Lower lobe of right lung (tissue), 2 donors: ENCODE measurements at regions not wholly inside any gene's neighbourhood (a gene's known extent, or its start where the extent isn't known, plus 50 kb on each side); places are given as distances from the start of the nearest gene placed in this dataset.

Experiments
- ATAC-seq, 2 donors: fragments of 200-7000 bp; cut with Tn5 transposase; one replicate each; pipeline ENCODE4 v1.9.1; 2020 to 2022; ENCODE audit warnings: mild to moderate bottlenecking in 2 of 2, moderate library complexity in 2 of 2
- DNase-seq: peaks from one replicate; pipeline ENCODE4 v3.0.0-alpha.2; 2020
- H3K27ac ChIP-seq: fragments of 200-600 bp; one replicate; pipeline ENCODE4 v1.8.0; 2022
- H3K27me3 ChIP-seq: fragments of 200-600 bp; one replicate; pipeline ENCODE4 v1.8.0; 2022; ENCODE audit warnings: low read depth
- H3K36me3 ChIP-seq: fragments of 200-600 bp; one replicate; pipeline ENCODE4 v1.8.0; 2022; ENCODE audit warnings: mild to moderate bottlenecking
- H3K4me1 ChIP-seq: fragments of 200-600 bp; one replicate; pipeline ENCODE4 v1.8.0; 2022
- H3K4me3 ChIP-seq: fragments of 200-600 bp; one replicate; pipeline ENCODE4 v1.8.0; 2022; ENCODE audit warnings: mild to moderate bottlenecking
- H3K9me3 ChIP-seq: fragments of 200-600 bp; one replicate; pipeline ENCODE4 v1.8.0; 2022
- intact Hi-C: fragments of 100-400 bp; cut with DNase I; formaldehyde crosslinking; loops from one replicate; pipeline ENCODE4 v1.11.0; 2022
- TF ChIP-seq, protein P1 (sequence below): fragments of 200-600 bp; IDR thresholded peaks from one replicate; pipeline ENCODE4 v1.8.0; 2022; ENCODE audit warnings: antibody characterized with exemption, mild to moderate bottlenecking
- donor health status: DM: no; HTN: yes; CAD: no; lungs with severe emphysema.

DNA sequence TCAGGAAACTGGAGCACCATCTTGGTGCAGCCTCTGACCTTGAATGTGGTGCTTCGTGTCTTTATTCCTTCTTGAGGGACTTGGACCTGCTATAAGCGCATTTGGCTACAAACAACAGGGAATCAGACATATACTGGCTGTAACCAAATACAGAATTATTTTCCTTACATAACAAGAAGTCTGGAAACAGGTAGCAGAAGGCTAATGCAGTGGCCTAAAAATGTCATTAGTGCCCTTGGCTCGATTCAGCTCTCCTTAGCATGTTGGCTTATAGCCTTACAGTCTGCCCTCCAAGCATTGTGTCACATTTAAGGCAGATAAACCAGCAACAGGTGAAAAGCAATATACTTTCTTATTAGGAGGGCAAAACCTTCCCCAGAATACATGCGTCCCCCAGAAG lies 655.4 kb downstream of the XIRP2 start:
- Histone ChIP-seq H3K27me3 (no peaks in the 10 kb centered on the region), H3K36me3 (no peaks in the 10 kb centered on the region), H3K9me3 (no peaks in the 10 kb centered on the region), H3K27ac (no peak overlapping the region), H3K4me1 (no peaks in the 10 kb centered on the region), H3K4me3 (no peak overlapping the region)
- DNase-seq: no peak
- ATAC-seq: no peak
- TF ChIP-seq, protein P1, sequence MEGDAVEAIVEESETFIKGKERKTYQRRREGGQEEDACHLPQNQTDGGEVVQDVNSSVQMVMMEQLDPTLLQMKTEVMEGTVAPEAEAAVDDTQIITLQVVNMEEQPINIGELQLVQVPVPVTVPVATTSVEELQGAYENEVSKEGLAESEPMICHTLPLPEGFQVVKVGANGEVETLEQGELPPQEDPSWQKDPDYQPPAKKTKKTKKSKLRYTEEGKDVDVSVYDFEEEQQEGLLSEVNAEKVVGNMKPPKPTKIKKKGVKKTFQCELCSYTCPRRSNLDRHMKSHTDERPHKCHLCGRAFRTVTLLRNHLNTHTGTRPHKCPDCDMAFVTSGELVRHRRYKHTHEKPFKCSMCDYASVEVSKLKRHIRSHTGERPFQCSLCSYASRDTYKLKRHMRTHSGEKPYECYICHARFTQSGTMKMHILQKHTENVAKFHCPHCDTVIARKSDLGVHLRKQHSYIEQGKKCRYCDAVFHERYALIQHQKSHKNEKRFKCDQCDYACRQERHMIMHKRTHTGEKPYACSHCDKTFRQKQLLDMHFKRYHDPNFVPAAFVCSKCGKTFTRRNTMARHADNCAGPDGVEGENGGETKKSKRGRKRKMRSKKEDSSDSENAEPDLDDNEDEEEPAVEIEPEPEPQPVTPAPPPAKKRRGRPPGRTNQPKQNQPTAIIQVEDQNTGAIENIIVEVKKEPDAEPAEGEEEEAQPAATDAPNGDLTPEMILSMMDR: no peak
- intact Hi-C loops: no loop called here

DNA sequence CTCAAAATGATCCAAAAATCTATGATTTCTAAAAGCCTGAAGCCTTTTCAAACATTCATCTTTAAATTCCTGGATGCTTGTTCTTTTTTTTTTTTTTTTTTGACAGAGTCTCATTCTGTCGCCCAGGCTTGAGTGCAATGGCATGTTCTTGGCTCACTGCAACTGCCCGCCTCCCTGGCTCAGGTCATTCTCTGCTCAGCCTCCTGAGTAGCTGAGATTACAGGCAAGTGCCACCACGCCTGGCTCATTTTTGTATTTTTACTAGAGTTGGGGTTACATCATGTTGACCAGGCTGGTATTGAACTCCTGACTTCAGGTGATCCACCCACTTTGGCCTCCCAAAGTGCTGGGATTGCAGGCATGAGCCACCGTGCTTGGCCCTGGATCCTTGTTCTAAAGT lies 649.5 kb downstream of the XIRP2 start:
- Histone ChIP-seq H3K27me3 (no peaks in the 10 kb centered on the region), H3K27ac (no peak overlapping the region), H3K36me3 (no peaks in the 10 kb centered on the region), H3K4me3 (no peak overlapping the region), H3K9me3 (no peaks in the 10 kb centered on the region), H3K4me1 (no peaks in the 10 kb centered on the region)
- TF ChIP-seq, protein P1: no peak
- ATAC-seq: no peak
- no peak for DNase-seq
- intact Hi-C loops: no loop called here

DNA sequence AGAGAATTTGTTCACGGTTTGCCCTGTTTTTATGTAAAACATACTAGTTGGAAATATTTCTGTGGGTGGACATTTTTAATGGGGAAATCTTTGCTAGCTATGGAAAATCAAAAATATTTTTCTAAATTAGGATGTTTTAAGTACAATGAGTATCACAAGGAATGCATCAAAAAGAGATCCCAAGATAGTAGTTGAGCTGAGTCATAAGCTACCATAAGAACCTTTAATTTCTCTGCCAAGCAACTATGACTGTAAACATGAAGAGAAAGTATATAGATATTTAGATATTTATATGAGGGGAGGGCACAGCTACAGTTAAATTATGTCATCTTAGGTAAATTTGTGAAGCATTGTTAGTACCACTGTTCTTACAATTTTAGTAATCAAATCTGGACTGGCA lies 646.2 kb downstream of the XIRP2 start:
- Histone ChIP-seq H3K27me3 (no peaks in the 10 kb centered on the region), H3K27ac (no peak overlapping the region), H3K36me3 (no peaks in the 10 kb centered on the region), H3K4me3 (no peak overlapping the region), H3K9me3 (no peaks in the 10 kb centered on the region), H3K4me1 (no peaks in the 10 kb centered on the region)
- no peak for DNase-seq
- TF ChIP-seq, protein P1: no peak
- intact Hi-C loops: no loop called here
- ATAC-seq: no peak

DNA sequence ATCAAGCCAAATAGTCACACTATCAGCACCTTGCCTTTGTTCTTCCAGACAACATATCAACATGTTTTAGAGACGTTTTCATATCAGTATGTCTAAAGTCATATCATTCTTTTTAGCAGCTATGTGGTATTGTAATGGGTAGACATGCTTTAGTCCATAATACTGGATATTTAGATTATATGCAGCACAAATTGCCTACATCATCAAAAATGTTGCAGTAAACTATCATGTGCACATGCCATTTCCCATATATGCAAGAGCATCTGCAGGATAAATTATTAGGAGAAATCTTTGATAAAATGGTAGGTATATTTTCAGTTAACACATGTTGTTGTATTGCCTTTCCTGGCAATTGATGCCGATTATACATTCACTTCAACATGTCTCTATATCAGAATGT lies 636.5 kb downstream of the XIRP2 start:
- intact Hi-C loops: no loop called here
- TF ChIP-seq, protein P1: no peak
- H3K36me3 ChIP-seq: no peaks in the 10 kb centered on the region
- H3K27ac ChIP-seq: no peak overlapping the region
- no peaks in the 10 kb centered on the region for H3K9me3 ChIP-seq
- no peak for DNase-seq
- H3K4me1 ChIP-seq: no peaks in the 10 kb centered on the region
- no peaks in the 10 kb centered on the region for H3K27me3 ChIP-seq
- no peak for ATAC-seq
- H3K4me3 ChIP-seq: no peak overlapping the region

DNA sequence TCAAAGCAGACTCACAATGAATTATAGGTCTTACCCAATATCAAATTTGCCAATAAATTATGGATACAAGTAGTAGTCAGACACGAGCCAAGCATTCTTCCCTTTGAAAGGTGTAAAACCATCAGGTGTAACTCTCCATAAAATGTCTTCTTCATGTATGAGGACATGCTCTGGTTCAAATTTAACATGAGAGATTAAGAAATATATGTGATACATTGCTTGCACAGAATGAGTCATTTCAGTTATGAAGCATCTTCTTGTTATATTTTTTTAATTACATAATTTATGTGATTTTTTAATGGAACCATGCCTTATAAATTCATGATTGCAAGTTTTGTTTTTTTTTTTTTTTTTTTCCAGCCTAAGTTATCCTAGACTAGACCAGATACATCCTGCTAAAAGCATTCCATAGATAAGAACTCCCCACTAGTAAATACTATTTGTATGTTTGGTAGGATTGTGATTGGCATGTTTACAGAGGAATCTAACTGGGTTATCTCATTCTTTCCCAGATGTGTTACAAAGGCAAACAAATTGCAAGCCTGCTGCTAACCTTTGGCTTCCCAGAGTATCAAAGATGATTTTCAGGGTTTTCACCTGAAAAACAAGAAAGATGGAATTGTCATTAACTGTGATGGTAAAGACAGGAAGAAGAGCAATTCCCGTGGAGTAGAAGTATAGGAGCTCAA lies 621.9 kb downstream of the XIRP2 start:
- Histone ChIP-seq H3K27me3 (no peaks in the 10 kb centered on the region), H3K4me1 (no peaks in the 10 kb centered on the region), H3K4me3 (no peak overlapping the region), H3K27ac (no peak overlapping the region), H3K9me3 (no peaks in the 10 kb centered on the region), H3K36me3 (no peaks in the 10 kb centered on the region)
- DNase-seq (no peak), ATAC-seq (no peak)
- intact Hi-C loops: no loop called here
- TF ChIP-seq, protein P1: no peak
